BE2C (cell line): ENCODE measurements at regions not wholly inside any gene's neighbourhood (a gene's known extent, or its start where the extent isn't known, plus 50 kb on each side); places are given as distances from the start of the nearest gene placed in this dataset.

ENCODE experiments used
- DNase-seq: peaks from one replicate; pipeline ENCODE4 v3.0.0-alpha.2; 2020
- H3K27me3 ChIP-seq: fragments of 250-450 bp; sonication (Bioruptor Pico); 2 replicates; pipeline ENCODE4 v1.5.1; 2020; ENCODE audit warnings: mild to moderate bottlenecking
- H3K36me3 ChIP-seq: fragments of 250-450 bp; sonication (Bioruptor Pico); 2 replicates; pipeline ENCODE4 v1.5.1; 2020; ENCODE audit warnings: mild to moderate bottlenecking
- H3K4me1 ChIP-seq: fragments of 250-450 bp; sonication (Bioruptor Pico); 2 replicates; pipeline ENCODE4 v1.5.1; 2020
- H3K4me3 ChIP-seq: 2 replicates; pipeline ENCODE4 v1.5.1; 2011; ENCODE audit warnings: low read depth, low read length
- H3K9me3 ChIP-seq: fragments of 250-450 bp; sonication (Bioruptor Pico); 2 replicates; pipeline ENCODE4 v1.5.1; 2020
- CTCF ChIP-seq: IDR thresholded peaks from 2 replicates; pipeline ENCODE4 v1.5.1; 2012; ENCODE audit warnings: mild to moderate bottlenecking, low read depth, low read length

DNA sequence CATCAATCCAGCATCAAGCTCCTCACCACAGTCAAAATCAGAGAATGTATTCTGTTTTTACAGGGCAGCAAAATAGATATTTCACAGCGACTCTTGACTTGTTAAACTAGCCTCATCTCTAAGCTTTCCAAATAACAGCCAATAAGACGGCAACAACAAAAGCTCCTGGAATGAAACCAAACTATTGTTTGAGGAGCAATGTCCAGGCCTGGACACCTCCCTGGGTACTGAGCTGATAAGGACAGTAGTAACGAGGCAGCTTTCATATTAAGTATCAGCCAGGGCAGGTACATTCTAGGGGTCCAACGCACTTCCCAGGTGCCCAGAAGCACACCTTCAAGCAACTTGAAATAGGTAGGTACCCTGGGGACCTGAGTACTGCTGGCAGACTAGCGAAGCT is 260.3 kb downstream of the ENC1 start:
- Histone ChIP-seq H3K9me3 (no peaks in the 10 kb centered on the region), H3K27me3 (no peaks in the 10 kb centered on the region), H3K4me1 (peaks cover 23% of the 10 kb centered on the region), H3K36me3 (no peaks in the 10 kb centered on the region), H3K4me3 (no peak overlapping the region)
- DNase-seq, result no peak
- no peak for TF ChIP-seq CTCF

DNA sequence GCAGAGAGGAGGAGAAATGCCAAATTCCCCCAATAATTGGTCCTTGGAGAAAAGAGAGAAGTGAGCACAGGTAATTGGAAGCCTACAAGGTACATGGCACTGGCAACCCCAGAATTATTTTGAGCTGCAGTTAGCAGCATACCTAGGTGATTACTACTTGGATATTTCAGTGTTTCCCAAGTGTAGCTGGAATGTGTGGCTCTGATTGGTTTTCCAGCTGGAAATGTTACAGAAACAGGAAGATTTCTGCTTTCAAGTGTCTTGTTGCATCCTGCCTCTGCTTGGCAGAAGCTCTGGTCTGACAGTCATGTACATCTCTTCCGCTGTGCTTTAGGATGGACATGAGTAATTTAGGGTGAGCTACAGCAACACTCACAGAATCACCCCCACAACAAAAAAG is 262.1 kb downstream of the ENC1 start:
- no peaks in the 10 kb centered on the region for H3K36me3 ChIP-seq
- H3K4me3 ChIP-seq, result no peak overlapping the region
- H3K9me3 ChIP-seq, result no peaks in the 10 kb centered on the region
- no peak for TF ChIP-seq CTCF
- H3K27me3 ChIP-seq, result no peaks in the 10 kb centered on the region
- no peak for DNase-seq
- H3K4me1 ChIP-seq, result peaks cover 12% of the 10 kb centered on the region

DNA sequence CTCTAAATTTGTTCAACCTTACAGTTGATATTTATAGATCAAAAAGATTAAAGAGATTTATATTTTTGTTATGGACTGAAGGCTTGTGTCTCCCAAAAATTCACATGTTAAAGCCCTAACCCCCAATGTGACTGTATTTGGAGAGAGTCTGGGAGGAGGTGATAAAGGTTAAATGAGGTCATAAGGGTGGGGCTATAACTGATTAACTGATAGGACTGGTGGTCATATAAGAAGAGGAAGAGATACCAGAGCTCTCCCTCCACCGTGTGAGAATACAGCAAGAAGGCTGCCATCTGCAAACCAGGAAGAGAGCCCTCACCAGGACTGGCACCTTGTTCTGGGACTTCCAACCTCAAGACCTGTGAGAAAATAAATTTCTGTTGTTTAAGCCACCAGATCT is 264.3 kb downstream of the ENC1 start:
- no peak for TF ChIP-seq CTCF
- peaks cover 4% of the 10 kb centered on the region for H3K4me1 ChIP-seq

DNA sequence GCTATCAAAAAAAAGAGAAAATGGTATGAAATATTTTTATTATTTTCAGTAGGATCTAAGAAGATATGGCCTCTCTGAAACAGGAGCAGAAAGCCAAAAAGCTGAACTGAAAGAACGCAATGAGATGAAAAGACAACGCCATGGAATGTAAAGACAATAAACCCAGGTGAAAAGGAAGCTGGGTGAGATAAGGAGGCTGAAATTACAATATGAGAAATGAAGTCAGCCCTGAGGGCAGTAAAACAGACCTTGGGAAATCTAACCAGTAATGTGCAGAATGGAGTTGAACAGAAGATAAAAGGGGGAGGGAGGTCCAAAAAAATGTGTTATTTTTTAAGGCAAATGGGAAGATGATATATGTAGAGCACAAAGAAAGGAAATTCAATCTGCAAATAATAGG is 265.3 kb downstream of the ENC1 start:
- no peaks in the 10 kb centered on the region for H3K36me3 ChIP-seq
- no peaks in the 10 kb centered on the region for H3K9me3 ChIP-seq
- H3K27me3 ChIP-seq, result no peaks in the 10 kb centered on the region
- no peak for DNase-seq
- peaks cover 4% of the 10 kb centered on the region for H3K4me1 ChIP-seq
- H3K4me3 ChIP-seq, result no peak overlapping the region
- no peak for TF ChIP-seq CTCF

More for the DNA sequence above, 264.3 kb downstream of the ENC1 start:
- DNase-seq, result no peak
- Histone ChIP-seq H3K27me3 (no peaks in the 10 kb centered on the region), H3K36me3 (no peaks in the 10 kb centered on the region), H3K9me3 (no peaks in the 10 kb centered on the region), H3K4me3 (no peak overlapping the region)

- Histone ChIP-seq H3K4me3 (no peak overlapping the region), H3K27me3 (no peaks in the 10 kb centered on the region), H3K9me3 (no peaks in the 10 kb centered on the region), H3K36me3 (no peaks in the 10 kb centered on the region), H3K4me1 (peaks cover 4% of the 10 kb centered on the region)
- no peak for TF ChIP-seq CTCF
- no peak for DNase-seq
Measured at GRCh38 chr5:74374656-74375055, 265.9 kb downstream of the ENC1 start.

GRCh38 chr5:74373076-74373475 is 267.5 kb downstream of the ENC1 start:
- no peak overlapping the region for H3K4me3 ChIP-seq
- no peaks in the 10 kb centered on the region for H3K36me3 ChIP-seq
- DNase-seq, result no peak
- peaks cover 4% of the 10 kb centered on the region for H3K4me1 ChIP-seq
- no peaks in the 10 kb centered on the region for H3K9me3 ChIP-seq
- no peaks in the 10 kb centered on the region for H3K27me3 ChIP-seq
- no peak for TF ChIP-seq CTCF
